ENCODE measurements at regions not wholly inside any gene's neighbourhood (a gene's known extent, or its start where the extent isn't known, plus 50 kb on each side); places are given as distances from the start of the nearest gene placed in this dataset.

DNA sequence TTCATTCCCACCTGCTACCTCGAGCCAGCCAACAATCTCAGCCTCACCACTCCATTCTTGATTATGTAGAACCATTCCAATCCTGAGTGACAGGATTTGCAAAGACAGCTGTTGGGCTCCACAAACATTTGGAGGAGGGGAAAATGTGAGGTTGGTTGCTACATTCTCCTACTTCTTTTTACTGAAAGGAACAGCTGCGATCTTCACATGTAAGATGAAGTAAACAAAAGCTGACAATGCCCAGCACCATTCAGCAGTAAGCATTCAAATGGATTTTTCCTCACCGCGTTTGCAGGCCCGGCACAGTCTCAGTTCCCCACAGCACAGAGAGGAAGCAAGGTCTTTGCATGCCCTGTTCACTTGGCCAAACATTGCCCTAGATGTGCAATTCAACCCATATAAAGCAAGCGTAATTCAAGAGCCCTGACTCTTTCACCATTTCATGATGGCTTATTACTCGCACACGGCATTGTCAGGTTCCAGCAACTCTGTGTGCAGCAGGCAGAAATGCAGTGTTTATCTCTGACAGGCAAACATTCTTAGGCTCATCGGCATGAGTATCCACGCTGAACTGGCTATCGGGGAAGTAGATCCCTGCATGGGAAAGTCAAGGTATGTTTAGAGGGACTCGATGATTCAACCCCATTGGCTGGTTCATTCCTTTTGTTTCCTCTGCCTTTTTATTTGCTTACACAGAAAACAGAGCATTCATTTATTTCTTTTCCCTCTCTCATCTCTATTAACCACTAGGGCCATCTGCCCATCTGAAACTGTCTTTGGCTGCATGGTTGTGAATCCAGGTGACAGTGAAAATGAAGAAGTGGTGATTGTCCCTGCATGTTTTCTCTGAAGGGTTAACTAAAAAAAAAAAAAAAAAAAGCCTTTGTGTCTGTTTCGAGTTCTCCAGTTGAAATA, 236.1 kb upstream of the PLEKHG7 start:
- DNase-seq (ENCODE audit: low read depth, low spot score), result no peak

DNA sequence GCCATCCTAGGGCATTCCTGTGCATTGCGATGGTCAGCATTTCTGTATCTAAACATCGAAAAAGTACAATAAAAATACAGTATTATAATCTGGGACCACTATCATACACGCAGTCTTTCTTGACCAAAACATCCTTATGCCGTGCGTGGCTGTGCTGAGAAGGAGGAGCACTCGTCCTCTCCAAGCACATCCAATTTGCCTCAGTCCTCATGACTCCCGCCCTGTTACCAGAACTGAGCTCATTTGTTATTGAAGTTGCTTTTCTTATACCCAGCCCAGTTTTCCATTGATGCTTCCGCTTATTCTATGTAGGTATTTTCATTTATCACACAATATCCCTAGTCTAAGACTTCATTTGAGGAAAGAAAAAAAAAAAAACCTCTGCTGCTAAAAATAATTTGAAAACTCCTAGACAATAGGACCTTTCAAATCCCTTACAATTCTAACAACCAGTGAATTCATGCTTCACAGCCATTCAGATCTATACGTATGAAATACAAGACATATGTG, 236.9 kb upstream of the PLEKHG7 start:
- no peak for DNase-seq (ENCODE audit: low read depth, low spot score)

DNA sequence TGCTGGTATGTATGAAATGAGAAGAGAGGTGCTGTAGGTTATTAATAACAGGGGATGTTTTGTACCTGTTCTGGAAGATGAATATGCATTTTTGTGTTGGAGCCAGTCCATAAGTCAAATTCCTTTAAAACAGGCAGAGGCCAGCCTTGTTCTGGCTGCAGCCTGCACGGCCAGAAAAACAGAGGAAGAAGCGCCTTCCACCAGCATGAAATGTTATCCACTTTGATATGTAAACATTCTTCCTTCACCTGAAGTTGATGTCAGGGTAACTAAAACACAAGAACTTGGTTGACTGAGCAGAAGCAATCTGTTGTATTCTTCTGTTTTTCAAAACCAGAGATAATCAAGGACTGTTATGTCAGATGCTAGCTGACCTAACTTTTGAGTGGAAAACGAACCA, 237.9 kb upstream of the PLEKHG7 start:
- DNase-seq (ENCODE audit: low read depth, low spot score), result no peak

DNA sequence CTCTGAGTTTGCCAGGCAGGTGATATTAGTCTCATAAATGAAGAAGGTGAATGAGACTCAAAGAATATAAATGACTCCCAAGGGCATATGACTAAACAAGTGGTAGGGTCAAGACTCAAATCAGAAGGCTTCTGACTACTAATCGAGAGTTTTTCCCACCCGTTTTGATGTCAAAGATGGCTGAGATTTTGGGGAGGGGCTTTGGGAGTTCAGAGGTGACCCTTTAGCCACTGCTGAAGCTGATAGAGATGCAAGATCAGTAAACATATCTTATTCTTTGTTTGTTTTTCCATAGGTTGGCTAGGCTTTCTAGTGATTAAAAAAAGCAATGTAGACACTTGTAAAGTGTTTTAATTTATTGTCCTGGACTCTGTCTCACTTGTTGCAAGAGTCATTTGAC, 239.6 kb upstream of the PLEKHG7 start:
- no peak for DNase-seq (ENCODE audit: low read depth, low spot score)

DNA sequence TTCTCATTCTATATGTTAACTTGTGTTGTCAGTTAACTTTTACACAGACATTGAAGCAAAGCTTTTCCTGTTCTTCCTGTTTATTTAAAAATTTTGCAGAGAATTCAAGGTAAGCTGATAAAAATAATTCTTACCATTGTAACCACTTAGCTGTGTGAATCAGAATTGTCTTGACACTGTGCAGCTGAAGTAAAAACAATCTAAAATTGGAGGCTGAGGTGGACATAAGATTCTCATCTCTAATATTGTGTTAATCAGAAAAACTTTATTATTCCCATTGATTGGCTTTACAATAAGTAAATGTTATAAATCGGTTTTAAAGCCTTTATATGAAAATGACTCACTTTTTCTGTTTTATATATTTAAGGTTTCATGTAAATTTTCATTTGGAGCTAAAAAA, 240.3 kb upstream of the PLEKHG7 start:
- no peak for DNase-seq (ENCODE audit: low read depth, low spot score)

DNA sequence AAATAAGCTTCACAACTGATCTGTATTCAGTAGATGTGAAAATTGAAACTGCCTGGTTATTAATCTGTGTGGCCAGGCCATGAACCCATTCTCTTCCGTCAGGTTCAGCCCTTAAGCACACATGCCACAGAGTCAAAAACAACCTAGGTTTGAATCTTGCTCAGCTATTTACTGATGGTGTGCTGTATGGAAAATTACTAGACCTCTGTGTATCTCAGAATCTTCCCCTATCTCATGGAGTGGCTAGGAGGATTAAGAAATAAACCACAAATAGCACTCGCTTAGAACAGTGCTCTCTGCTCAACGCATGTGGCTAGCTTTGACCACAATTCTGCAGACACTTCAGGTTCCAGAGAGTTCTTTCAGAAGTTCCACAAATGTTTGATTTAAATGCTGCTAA, 240.7 kb upstream of the PLEKHG7 start:
- no peak for DNase-seq (ENCODE audit: low read depth, low spot score)

DNA sequence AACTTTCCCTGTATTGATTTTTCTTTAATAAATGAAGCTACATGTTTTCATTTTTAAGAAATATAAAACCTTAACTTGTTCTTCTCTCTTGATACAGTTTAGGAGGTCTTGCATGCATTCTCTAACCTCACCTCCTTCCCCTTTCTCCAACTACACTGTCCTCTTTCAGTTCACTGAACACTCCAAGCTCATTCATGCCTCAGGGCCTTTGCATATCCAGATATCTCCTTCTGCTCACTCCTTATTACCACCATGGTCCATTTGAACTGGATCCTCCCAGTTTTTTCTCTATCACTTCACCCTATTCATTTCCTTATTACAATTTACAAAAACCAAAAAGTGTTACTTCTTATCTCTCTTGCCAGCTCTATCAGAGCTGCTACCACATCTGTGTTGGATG, 242.9 kb upstream of the PLEKHG7 start:
- DNase-seq (ENCODE audit: low read depth, low spot score), result no peak

DNA sequence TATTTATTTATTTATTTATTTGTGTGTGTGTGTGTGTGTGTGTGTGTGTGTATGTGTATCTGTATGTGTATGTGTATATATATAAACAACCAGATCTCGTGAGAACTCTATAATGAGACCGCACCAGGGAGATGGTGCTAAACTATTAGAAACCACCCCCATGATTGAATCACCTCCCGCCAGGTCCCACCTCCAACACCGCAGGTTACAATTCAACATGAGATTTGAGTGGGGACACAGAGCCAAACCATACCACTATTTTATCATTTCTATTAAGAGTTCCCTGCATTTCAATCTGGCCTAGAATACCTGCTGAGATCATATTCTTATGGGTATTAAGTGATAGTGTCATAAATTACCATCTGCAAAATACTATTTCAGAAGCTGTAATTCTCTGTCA, 243.8 kb upstream of the PLEKHG7 start:
- no peak for DNase-seq (ENCODE audit: low read depth, low spot score)

DNA sequence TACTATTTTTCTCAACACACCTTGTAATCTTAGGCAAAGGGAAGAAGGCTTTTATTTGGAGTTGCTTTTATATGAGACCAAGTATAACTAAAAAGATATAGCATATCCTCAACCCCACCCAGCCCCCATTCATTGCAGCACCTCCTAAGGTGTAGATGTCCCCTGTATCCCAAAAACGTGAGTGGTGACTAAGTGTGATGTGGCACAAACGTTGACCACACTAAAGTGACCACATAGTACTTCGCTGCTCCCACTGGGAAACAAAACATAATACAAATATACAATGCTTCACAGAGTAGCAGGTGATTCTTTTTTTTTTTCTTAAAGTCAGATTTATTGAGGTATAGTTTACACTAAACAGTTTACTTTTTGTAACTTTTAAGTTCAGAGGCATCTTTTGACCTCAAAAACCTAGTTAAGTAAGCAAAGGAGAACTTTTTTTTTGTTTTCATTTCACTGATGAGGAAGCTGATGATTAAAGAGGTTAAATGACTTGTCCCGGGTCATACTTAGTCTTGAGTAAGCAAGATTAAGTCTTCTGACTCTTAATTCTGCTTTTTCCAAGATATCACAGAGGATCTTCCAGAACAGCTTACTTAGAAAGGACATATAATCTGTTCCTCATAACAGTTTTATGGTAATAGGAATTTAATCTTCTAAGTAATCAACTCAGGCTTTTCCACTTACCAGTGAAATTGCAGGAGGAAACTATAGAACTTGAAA, 245.2 kb upstream of the PLEKHG7 start:
- no peak for DNase-seq (ENCODE audit: low read depth, low spot score)

DNA sequence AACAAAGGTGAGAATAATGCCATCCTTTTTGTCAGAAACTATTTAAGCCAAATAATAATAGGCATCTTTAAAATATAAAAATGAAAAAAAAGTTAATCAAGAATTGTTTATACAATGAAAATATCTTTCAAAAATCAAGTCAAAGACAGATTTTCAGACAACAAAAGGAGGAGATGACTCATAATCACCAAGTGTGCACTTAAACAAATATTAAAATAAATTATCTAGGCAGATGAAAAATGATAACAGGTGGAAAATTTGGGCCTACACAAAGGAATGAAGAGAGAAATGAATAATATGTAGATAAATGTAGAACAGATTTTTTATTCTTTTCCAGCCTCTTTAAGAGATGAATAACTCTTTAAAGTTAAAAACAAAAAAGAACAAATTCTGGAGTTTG, 250.0 kb upstream of the PLEKHG7 start:
- DNase-seq (ENCODE audit: low read depth, low spot score), result no peak

DNA sequence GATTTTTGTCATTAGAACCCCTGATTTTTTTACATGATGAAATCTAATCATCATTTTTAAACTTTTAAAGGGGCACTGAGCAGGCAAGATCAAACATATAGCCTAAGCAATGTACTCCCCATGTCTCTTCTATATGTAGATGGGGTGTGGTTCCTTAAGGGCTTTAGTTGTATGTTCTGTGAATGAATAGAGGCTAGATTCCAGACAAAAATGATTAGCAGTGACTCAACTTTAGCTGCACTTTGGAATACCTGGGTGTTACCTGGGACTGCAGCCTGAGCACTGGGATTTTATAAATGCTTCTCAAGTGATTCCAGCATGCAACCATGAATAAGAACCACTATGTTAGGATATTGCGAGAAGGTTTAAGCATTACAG, 256.7 kb upstream of the PLEKHG7 start:
- DNase-seq (ENCODE audit: low read depth, low spot score), result no peak

DNA sequence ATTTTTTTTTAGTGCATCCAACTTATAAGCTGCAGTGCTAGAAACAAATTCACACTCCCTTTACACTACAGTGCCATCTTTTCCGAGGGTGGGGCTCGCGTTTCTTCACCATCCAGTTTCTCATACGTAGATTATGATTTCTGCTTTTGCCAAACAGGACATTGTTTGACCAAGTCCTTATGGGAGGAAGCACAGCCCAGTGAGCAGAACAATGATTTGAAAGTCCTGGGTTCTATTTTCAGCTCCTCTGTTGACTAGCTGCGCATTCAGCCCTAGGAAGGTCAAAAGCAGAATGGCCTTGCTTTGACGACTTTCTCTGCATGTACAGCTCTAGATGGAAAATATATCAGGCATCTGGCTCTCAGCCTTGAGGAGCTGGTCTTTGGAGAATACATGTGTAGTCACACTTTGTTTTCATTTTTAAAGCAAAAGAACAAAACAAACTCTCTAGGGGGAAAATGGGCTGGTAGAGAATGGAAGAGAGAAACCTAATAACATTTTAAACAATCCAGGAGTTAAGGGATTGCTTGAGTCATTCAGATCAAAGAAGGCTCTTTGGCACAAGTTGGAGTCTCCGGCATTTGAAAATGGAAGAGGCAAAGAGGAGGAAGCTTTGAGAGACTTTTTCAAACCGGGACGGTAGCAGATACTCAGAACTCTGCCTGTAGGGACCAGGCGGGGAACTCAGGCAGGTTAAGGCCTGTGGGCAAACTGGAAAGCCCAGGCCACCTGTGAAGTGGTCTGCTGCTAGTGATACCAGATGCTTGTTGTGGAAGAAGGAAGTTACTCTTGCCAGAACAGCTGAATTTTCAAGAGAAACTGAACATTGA, 257.3 kb upstream of the PLEKHG7 start:
- DNase-seq (ENCODE audit: low read depth, low spot score), result no peak

DNA sequence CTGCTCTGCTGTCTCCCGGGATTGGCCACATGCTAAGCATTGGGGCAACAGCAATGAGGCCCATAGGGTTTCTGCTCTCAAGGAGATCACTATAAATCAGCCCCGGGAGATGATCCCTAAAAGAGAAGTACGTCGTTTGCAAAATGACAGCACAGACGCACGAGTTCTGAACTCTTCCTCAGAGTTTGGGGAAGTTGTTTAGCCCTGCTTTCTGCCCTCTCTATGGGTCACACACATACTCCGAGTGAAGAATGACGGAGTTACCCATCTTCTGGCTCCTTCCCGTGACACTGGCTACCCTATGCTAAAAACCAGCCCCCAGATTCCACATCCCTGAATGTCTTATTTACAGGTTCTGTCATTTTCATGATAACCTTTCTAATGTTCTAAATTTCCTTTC, 258.0 kb upstream of the PLEKHG7 start:
- no peak for DNase-seq (ENCODE audit: low read depth, low spot score)

DNA sequence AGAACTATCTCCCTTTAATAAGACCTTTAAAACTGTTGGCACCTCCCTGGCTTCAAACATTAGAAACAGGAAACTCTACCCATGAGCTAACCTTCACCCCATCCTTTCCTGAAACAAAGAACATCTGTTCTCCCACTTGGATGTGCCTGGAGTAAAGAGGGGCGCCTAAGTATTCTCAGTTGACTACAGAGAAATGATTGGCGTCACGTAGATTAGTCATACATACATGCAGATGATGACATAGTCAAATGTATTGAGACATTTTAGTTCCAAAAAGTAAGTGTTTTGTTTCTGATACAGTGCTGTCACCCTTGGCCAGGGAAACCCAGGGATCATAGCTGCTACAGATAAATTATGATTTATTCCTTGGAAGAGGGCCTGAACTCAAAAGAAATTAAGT, 260.0 kb upstream of the PLEKHG7 start:
- no peak for DNase-seq (ENCODE audit: low read depth, low spot score)

DNA sequence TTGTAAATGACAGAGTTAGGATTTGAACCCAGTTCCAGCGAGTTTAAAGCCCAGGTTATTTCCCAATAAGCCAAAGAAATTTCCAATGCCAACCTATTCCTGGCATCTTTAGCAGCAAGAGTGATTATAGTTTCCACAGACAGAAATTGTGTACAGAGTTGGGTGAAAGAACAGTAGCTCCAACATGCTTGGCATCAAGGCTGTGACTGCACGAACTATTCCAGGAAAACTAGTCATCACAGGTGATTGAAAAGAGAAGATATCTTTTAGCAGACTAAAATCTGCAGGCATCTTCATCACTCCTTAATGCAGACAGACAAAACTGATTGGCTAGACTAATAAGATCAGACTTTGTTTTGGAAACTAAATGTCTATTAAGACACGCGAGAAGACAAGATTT, 262.7 kb upstream of the PLEKHG7 start:
- no peak for DNase-seq (ENCODE audit: low read depth, low spot score)

DNA sequence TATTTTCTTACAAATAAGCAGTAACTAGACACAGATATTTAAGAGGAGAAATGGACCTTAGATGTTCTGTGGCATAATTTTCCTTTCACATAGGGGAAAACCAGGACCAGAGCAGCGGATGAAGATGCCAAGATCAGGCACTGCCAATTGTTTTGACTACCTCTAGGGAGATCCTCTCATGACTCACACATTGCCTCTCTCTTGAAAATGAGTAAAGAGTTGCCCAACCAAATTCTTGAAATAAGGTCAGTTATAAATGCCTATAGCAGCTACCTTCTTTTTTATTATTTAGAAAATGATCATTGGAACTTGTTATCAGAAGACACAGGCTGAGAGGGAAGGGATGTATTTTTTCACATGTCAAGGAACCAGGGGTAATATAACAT, 263.4 kb upstream of the PLEKHG7 start:
- DNase-seq (ENCODE audit: low read depth, low spot score), result no peak

DNA sequence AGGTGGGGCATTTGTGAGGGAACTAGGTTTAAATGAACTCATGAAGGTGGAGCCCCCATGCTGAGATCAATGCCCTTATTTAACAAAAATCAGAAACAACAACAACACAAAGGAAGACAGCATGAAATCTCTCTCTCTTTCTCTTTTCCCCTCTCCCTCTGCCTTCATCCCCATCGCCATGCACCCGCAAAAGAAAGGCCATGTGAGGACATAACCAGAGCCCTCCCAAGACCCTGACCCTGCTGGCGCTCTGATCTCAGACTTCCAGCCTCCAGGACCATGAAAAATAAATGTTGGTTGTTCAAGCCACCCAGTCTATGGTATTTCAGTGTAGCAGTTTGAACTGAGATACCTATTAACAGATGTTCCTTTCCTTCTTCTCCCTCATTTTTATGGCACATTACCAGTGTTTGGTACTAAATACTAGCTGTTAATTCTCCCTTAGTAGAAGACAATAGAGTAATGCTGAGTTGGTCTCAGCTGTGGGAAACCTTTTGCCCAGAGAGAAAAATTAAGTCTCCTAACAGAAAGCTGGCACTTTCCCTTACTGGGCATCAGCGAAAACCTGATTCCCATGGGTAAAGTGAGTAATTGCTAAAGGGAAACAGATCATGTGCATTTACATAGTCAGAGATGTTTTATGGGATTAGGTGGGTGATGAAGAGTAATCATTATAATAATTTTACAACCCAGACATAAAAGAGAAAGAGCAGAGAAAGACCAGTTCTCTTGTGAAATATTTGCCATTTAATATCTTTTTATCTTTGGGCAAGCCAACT, 264.0 kb upstream of the PLEKHG7 start:
- no peak for DNase-seq (ENCODE audit: low read depth, low spot score)

DNA sequence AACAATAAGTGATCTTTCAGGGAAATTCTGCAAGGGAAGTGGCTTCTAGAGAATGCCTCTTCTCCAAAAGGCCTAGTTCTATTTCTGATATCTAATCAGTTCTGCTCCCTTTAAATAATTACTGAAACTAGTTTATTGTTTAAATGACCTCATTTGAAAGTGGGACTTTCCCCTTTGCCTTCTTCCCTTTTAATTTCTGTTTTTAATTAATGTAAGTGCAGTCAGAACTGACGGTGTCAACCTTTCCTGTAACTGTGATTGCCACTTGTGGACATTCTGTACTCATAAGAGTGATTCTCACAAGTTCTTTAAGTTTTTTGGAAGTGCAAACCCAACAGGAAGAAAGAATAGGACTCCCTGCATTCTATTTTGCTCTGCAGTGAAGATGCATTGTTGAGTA, 265.3 kb upstream of the PLEKHG7 start:
- DNase-seq (ENCODE audit: low read depth, low spot score), result no peak

DNA sequence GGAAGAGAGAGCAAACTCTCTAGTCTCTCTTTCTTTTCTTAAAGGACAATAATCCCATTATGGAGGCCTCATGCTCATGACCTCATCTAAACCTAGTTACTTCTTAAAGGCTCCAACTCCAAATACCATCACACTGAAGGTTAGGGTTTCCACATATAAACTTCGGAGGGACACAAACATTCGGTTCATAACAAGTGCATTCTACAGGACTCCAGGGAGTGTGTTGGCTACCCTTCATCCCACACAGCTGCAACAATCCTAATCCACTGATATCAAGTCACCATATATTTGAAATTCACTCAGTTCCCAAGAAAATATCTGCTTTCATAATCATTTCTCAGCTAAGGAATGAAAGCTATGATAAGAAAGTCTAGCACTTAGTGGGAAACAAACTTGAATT, 265.9 kb upstream of the PLEKHG7 start:
- DNase-seq (ENCODE audit: low read depth, low spot score), result no peak

DNA sequence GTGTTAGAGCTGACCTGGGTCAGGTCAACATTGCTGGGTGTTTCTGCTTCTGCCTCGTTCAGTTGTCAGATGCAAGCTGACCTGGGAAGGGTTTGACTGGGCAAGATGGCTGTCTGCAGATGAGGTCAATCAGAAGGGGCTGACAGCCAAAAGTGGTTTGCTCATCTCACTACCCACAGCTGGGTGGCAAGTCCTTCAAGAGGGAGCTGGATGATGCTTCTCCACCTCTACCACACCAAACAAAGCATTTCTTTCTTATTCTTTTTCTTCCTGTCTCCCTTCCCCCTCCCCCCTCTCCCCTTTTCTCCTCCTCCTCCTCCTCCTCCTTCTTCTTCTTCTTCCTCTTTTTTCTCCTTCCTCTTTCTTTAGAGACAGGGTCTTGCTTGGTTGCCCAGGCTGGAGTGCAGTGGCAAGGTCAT, 268.2 kb upstream of the PLEKHG7 start:
- DNase-seq (ENCODE audit: low read depth, low spot score), result no peak

DNA sequence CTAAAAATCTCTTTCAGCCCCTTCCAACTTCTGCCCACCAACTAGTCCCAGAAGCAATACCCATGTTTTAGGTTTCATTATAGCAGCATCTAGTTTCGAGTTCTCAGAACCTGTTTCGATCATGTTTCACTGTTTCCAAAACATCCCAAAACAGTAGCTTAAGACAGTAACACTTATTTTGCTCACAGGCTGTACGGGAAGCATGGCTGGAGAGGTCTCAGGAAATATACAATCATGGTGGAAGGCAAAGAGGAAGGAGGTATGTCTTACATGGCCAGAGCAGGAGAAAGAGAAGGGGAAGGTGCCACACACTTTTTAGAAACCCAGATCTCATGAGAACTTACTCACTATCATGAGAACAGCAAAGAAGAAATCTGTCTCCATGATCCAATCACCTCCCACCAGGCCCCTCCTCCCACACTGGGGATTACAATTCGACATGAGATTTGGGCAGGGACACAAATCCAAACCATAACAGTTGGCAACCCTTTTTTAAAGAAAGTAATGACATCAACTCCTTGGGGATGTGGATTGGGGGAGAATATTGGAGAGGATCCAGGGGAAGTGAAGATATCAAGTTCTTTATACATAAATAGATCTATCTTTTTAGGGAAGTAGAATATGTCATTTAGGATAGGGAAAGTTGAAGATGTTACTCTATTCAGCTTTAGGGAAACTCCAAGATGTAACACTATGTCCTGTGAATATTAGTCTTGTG, 269.9 kb upstream of the PLEKHG7 start:
- no peak for DNase-seq (ENCODE audit: low read depth, low spot score)

Measured in activated CD4-positive, CD25-positive, alpha-beta regulatory T cell treated with anti-CD3 and anti-CD28 coated beads, Interleukin-2, amount 50 U/mL, for 16 hours (primary cell).